GM19240 (cell line): ENCODE measurements at regions not wholly inside any gene's neighbourhood (a gene's known extent, or its start where the extent isn't known, plus 50 kb on each side); places are given as distances from the start of the nearest gene placed in this dataset.

ENCODE experiments used
- DNase-seq: peaks from one replicate; pipeline ENCODE4 v3.0.0; 2011; ENCODE audit warnings: low spot score; ENCODE audit not compliant: insufficient read length

- no peak for DNase-seq
These were observed 52.9 kb upstream of the TAB2 start for GRCh38 chr6:149264629-149265028.

- no peak for DNase-seq
These were observed 51.6 kb upstream of the TAB2 start for GRCh38 chr6:149265945-149266344.

GRCh38 chr6:149266659-149267058, 50.9 kb upstream of the TAB2 start:
- DNase-seq, result no peak

GRCh38 chr6:149267072-149267471, 50.4 kb upstream of the TAB2 start:
- no peak for DNase-seq

GRCh38 chr6:149267513-149268043, 49.9 kb upstream of the TAB2 start:
- no peak for DNase-seq
